Testis (tissue), 2 donors: ENCODE measurements at regions not wholly inside any gene's neighbourhood (a gene's known extent, or its start where the extent isn't known, plus 50 kb on each side); places are given as distances from the start of the nearest gene placed in this dataset.
"Not testable (repeated sequence)": the region's sequence is repeated elsewhere in the genome, so short reads cannot be mapped to it uniquely, and the experiment has no call there.

Source experiments
- CTCF ChIP-seq, 3 experiments: fragments of 450-650 bp in 2 of 3; fragments of 200-600 bp in 1 of 3; sonication (generic) in 1 of 3; IDR thresholded peaks; one replicate each; pipeline ENCODE4 v1.5.1; 2016 to 2019; ENCODE audit warnings: antibody characterized with exemption in 3 of 3, mild to moderate bottlenecking in 2 of 3, moderate library complexity in 1 of 3
- POLR2A ChIP-seq: fragments of 450-650 bp; IDR thresholded peaks from one replicate; pipeline ENCODE4 v1.6.1; 2017; ENCODE audit warnings: antibody characterized with exemption, mild to moderate bottlenecking, moderate library complexity

DNA sequence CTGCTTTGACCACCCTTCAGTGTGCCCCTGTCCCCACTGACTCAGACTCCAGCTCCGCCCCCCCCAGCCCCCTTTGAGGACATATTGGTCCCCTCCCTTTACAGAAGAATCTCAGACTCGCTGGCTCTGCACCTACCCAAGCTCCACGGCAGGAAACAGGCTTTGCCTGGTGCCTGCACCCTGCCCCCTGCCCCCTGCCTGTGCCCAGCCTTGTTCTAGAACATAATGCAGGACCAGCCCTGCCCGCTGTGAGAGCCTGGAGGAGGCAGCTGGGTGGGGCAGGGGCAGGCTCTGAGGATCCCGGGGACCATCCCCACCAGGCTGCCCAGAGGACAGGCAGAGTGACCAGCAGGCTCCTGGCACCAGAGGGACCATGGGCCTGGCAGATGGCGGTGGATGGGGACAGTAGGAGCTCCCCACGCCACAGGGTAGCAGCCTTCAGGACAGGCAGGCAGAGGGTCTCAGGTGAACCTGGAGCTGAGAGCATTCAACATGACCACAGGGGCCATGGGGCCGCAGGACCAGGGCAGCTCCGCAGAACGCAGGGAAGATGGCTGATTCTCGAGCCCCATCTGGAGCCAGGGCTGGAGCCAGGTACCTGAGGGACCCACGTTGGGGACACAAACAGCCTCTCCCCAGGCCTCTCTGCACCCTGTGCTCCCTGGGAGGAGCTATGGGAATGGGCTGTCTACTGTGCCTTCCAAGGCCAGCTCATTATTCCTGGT lies 165.0 kb upstream of the FOXD4L5 start:
- TF ChIP-seq POLR2A; CTCF (IDR thresholded peaks at IDR 0.05): not testable (repeated sequence)
